ENCODE measurements at regions not wholly inside any gene's neighbourhood (a gene's known extent, or its start where the extent isn't known, plus 50 kb on each side); places are given as distances from the start of the nearest gene placed in this dataset.

GRCh38 chr1:30313176-30313575 is 410.2 kb downstream of the MATN1 start:
- no peaks in the 10 kb centered on the region for H3K9me3 ChIP-seq (ENCODE audit: control insufficient read depth, low read length)
- no peak overlapping the region for H3K27ac ChIP-seq (ENCODE audit: low read depth, low read length, severe bottlenecking)
- H3K36me3 ChIP-seq (ENCODE audit: control insufficient read depth, insufficient read depth, low read length): no peaks in the 10 kb centered on the region
- no peak overlapping the region for H3K4me3 ChIP-seq (ENCODE audit: extremely low read depth, insufficient read depth, low read length, poor library complexity, severe bottlenecking)
- no peaks in the 10 kb centered on the region for H3K4me1 ChIP-seq (ENCODE audit: control insufficient read depth, insufficient read depth, low read length, poor library complexity, severe bottlenecking)
- 89 to 92% methylated on average over 4 to 5 of the region's 6 CpGs for WGBS, 2 experiments (ENCODE audit: insufficient coverage in 2 of 2)

- Histone ChIP-seq H3K4me1 (ENCODE audit: control insufficient read depth, insufficient read depth, low read length, poor library complexity, severe bottlenecking) (no peaks in the 10 kb centered on the region), H3K9me3 (ENCODE audit: control insufficient read depth, low read length) (no peaks in the 10 kb centered on the region), H3K27ac (ENCODE audit: low read depth, low read length, severe bottlenecking) (no peak overlapping the region), H3K4me3 (ENCODE audit: extremely low read depth, insufficient read depth, low read length, poor library complexity, severe bottlenecking) (no peak overlapping the region), H3K36me3 (ENCODE audit: control insufficient read depth, insufficient read depth, low read length) (no peaks in the 10 kb centered on the region)
- 87 to 91% methylated on average over 6 to 7 of the region's 7 CpGs for WGBS, 2 experiments (ENCODE audit: insufficient coverage in 2 of 2)
These were observed 411.2 kb downstream of the MATN1 start for GRCh38 chr1:30312226-30312625.

- H3K27ac ChIP-seq (ENCODE audit: low read depth, low read length, severe bottlenecking): no peak overlapping the region
- no peaks in the 10 kb centered on the region for H3K9me3 ChIP-seq (ENCODE audit: control insufficient read depth, low read length)
- WGBS, 2 experiments (ENCODE audit: insufficient coverage in 2 of 2): 86% methylated on average over 1 of the region's 1 CpG; no CpG with 5 or more reads in 1 of the 2 experiments
- H3K36me3 ChIP-seq (ENCODE audit: control insufficient read depth, insufficient read depth, low read length): no peaks in the 10 kb centered on the region
- H3K4me3 ChIP-seq (ENCODE audit: extremely low read depth, insufficient read depth, low read length, poor library complexity, severe bottlenecking): no peak overlapping the region
- H3K4me1 ChIP-seq (ENCODE audit: control insufficient read depth, insufficient read depth, low read length, poor library complexity, severe bottlenecking): no peaks in the 10 kb centered on the region
These were observed 411.6 kb downstream of the MATN1 start for GRCh38 chr1:30311749-30312148.

GRCh38 chr1:30310966-30311742 is 412.2 kb downstream of the MATN1 start:
- Histone ChIP-seq H3K27ac (ENCODE audit: low read depth, low read length, severe bottlenecking) (no peak overlapping the region), H3K4me1 (ENCODE audit: control insufficient read depth, insufficient read depth, low read length, poor library complexity, severe bottlenecking) (no peaks in the 10 kb centered on the region), H3K36me3 (ENCODE audit: control insufficient read depth, insufficient read depth, low read length) (no peaks in the 10 kb centered on the region), H3K9me3 (ENCODE audit: control insufficient read depth, low read length) (no peaks in the 10 kb centered on the region), H3K4me3 (ENCODE audit: extremely low read depth, insufficient read depth, low read length, poor library complexity, severe bottlenecking) (no peak overlapping the region)
- WGBS, 2 experiments (ENCODE audit: insufficient coverage in 2 of 2): 80 to 82% methylated on average over 7 of the region's 11 CpGs

- Histone ChIP-seq H3K36me3 (ENCODE audit: control insufficient read depth, insufficient read depth, low read length) (no peaks in the 10 kb centered on the region), H3K4me1 (ENCODE audit: control insufficient read depth, insufficient read depth, low read length, poor library complexity, severe bottlenecking) (no peaks in the 10 kb centered on the region), H3K27ac (ENCODE audit: low read depth, low read length, severe bottlenecking) (no peak overlapping the region), H3K9me3 (ENCODE audit: control insufficient read depth, low read length) (no peaks in the 10 kb centered on the region), H3K4me3 (ENCODE audit: extremely low read depth, insufficient read depth, low read length, poor library complexity, severe bottlenecking) (no peak overlapping the region)
- 89 to 95% methylated on average over 3 to 5 of the region's 5 CpGs for WGBS, 2 experiments (ENCODE audit: insufficient coverage in 2 of 2)
These were observed 416.2 kb downstream of the MATN1 start for GRCh38 chr1:30307182-30307581.

- Histone ChIP-seq H3K36me3 (ENCODE audit: control insufficient read depth, insufficient read depth, low read length) (no peaks in the 10 kb centered on the region), H3K4me3 (ENCODE audit: extremely low read depth, insufficient read depth, low read length, poor library complexity, severe bottlenecking) (no peak overlapping the region), H3K9me3 (ENCODE audit: control insufficient read depth, low read length) (no peaks in the 10 kb centered on the region), H3K4me1 (ENCODE audit: control insufficient read depth, insufficient read depth, low read length, poor library complexity, severe bottlenecking) (no peaks in the 10 kb centered on the region), H3K27ac (ENCODE audit: low read depth, low read length, severe bottlenecking) (no peak overlapping the region)
- WGBS, 2 experiments (ENCODE audit: insufficient coverage in 2 of 2): 90% methylated on average over 2 of the region's 3 CpGs; no CpG with 5 or more reads in 1 of the 2 experiments
These were observed 417.9 kb downstream of the MATN1 start for GRCh38 chr1:30305519-30305918.

GRCh38 chr1:30305061-30305460 is 418.3 kb downstream of the MATN1 start:
- no peak overlapping the region for H3K4me3 ChIP-seq (ENCODE audit: extremely low read depth, insufficient read depth, low read length, poor library complexity, severe bottlenecking)
- whole genome bisulfite sequencing, 2 experiments (ENCODE audit: insufficient coverage in 2 of 2): 60 to 69% methylated on average over 4 of the region's 4 CpGs
- H3K27ac ChIP-seq (ENCODE audit: low read depth, low read length, severe bottlenecking): no peak overlapping the region
- no peaks in the 10 kb centered on the region for H3K36me3 ChIP-seq (ENCODE audit: control insufficient read depth, insufficient read depth, low read length)
- H3K9me3 ChIP-seq (ENCODE audit: control insufficient read depth, low read length): no peaks in the 10 kb centered on the region
- H3K4me1 ChIP-seq (ENCODE audit: control insufficient read depth, insufficient read depth, low read length, poor library complexity, severe bottlenecking): no peaks in the 10 kb centered on the region

- no peak overlapping the region for H3K27ac ChIP-seq (ENCODE audit: low read depth, low read length, severe bottlenecking)
- H3K4me1 ChIP-seq (ENCODE audit: control insufficient read depth, insufficient read depth, low read length, poor library complexity, severe bottlenecking): no peaks in the 10 kb centered on the region
- H3K9me3 ChIP-seq (ENCODE audit: control insufficient read depth, low read length): no peaks in the 10 kb centered on the region
- no peaks in the 10 kb centered on the region for H3K36me3 ChIP-seq (ENCODE audit: control insufficient read depth, insufficient read depth, low read length)
- H3K4me3 ChIP-seq (ENCODE audit: extremely low read depth, insufficient read depth, low read length, poor library complexity, severe bottlenecking): no peak overlapping the region
These were observed 419.3 kb downstream of the MATN1 start for GRCh38 chr1:30304080-30304479.

GRCh38 chr1:30303387-30303786 is 420.0 kb downstream of the MATN1 start:
- Histone ChIP-seq H3K9me3 (ENCODE audit: control insufficient read depth, low read length) (no peaks in the 10 kb centered on the region), H3K4me3 (ENCODE audit: extremely low read depth, insufficient read depth, low read length, poor library complexity, severe bottlenecking) (no peak overlapping the region), H3K4me1 (ENCODE audit: control insufficient read depth, insufficient read depth, low read length, poor library complexity, severe bottlenecking) (no peaks in the 10 kb centered on the region), H3K27ac (ENCODE audit: low read depth, low read length, severe bottlenecking) (no peak overlapping the region), H3K36me3 (ENCODE audit: control insufficient read depth, insufficient read depth, low read length) (no peaks in the 10 kb centered on the region)
- 81 to 93% methylated on average over 2 of the region's 2 CpGs for WGBS, 2 experiments (ENCODE audit: insufficient coverage in 2 of 2)

- 89 to 100% methylated on average over 4 to 5 of the region's 5 CpGs for WGBS, 2 experiments (ENCODE audit: insufficient coverage in 2 of 2)
- Histone ChIP-seq H3K36me3 (ENCODE audit: control insufficient read depth, insufficient read depth, low read length) (no peaks in the 10 kb centered on the region), H3K4me1 (ENCODE audit: control insufficient read depth, insufficient read depth, low read length, poor library complexity, severe bottlenecking) (no peaks in the 10 kb centered on the region), H3K4me3 (ENCODE audit: extremely low read depth, insufficient read depth, low read length, poor library complexity, severe bottlenecking) (no peak overlapping the region), H3K27ac (ENCODE audit: low read depth, low read length, severe bottlenecking) (no peak overlapping the region), H3K9me3 (ENCODE audit: control insufficient read depth, low read length) (no peaks in the 10 kb centered on the region)
These were observed 420.5 kb downstream of the MATN1 start for GRCh38 chr1:30302858-30303257.

- WGBS, 2 experiments (ENCODE audit: insufficient coverage in 2 of 2): 72 to 78% methylated on average over 1 to 3 of the region's 5 CpGs
- H3K27ac ChIP-seq (ENCODE audit: low read depth, low read length, severe bottlenecking): no peak overlapping the region
- H3K4me1 ChIP-seq (ENCODE audit: control insufficient read depth, insufficient read depth, low read length, poor library complexity, severe bottlenecking): no peaks in the 10 kb centered on the region
- H3K4me3 ChIP-seq (ENCODE audit: extremely low read depth, insufficient read depth, low read length, poor library complexity, severe bottlenecking): no peak overlapping the region
- no peaks in the 10 kb centered on the region for H3K36me3 ChIP-seq (ENCODE audit: control insufficient read depth, insufficient read depth, low read length)
- no peaks in the 10 kb centered on the region for H3K9me3 ChIP-seq (ENCODE audit: control insufficient read depth, low read length)
These were observed 422.7 kb downstream of the MATN1 start for GRCh38 chr1:30300669-30301068.

Data from mesodermal cell (in vitro differentiated cells).